Activated naive CD4-positive, alpha-beta T cell treated with anti-CD3 and anti-CD28 coated beads for 36 hours (primary cell): ENCODE measurements at regions not wholly inside any gene's neighbourhood (a gene's known extent, or its start where the extent isn't known, plus 50 kb on each side); places are given as distances from the start of the nearest gene placed in this dataset.

Experiments
- CTCF ChIA-PET: fragments of 350-600 bp; sonication (Branson Sonifier 250); formaldehyde crosslinking; loops from one replicate; lab custom pipeline; 2021; ENCODE audit warnings: antibody characterized with exemption; lab: Charles Lee
- DNase-seq: peaks from one replicate; pipeline ENCODE4 v3.0.0-alpha.2; 2020
- H3K27ac Mint-ChIP-seq: one replicate; pipeline ENCODE4 v1.8.0; 2021; ENCODE audit warnings: mild to moderate bottlenecking, mixed read lengths
- H3K27me3 Mint-ChIP-seq: one replicate; pipeline ENCODE4 v1.8.0; 2021; ENCODE audit warnings: low read depth, mixed read lengths
- H3K36me3 Mint-ChIP-seq: one replicate; pipeline ENCODE4 v1.8.0; 2021; ENCODE audit warnings: low read depth, mixed read lengths
- H3K4me1 Mint-ChIP-seq: one replicate; pipeline ENCODE4 v1.8.0; 2021; ENCODE audit warnings: low read depth, mixed read lengths
- H3K4me3 Mint-ChIP-seq: one replicate; pipeline ENCODE4 v1.8.0; 2021; ENCODE audit warnings: mild to moderate bottlenecking, moderate library complexity, mixed read lengths
- H3K9me3 Mint-ChIP-seq: one replicate; pipeline ENCODE4 v1.8.0; 2021; ENCODE audit warnings: mixed read lengths
- intact Hi-C: fragments of 100-400 bp; cut with micrococcal nuclease; formaldehyde crosslinking; loops from one replicate; pipeline ENCODE4 v1.15.1; 2023

DNA sequence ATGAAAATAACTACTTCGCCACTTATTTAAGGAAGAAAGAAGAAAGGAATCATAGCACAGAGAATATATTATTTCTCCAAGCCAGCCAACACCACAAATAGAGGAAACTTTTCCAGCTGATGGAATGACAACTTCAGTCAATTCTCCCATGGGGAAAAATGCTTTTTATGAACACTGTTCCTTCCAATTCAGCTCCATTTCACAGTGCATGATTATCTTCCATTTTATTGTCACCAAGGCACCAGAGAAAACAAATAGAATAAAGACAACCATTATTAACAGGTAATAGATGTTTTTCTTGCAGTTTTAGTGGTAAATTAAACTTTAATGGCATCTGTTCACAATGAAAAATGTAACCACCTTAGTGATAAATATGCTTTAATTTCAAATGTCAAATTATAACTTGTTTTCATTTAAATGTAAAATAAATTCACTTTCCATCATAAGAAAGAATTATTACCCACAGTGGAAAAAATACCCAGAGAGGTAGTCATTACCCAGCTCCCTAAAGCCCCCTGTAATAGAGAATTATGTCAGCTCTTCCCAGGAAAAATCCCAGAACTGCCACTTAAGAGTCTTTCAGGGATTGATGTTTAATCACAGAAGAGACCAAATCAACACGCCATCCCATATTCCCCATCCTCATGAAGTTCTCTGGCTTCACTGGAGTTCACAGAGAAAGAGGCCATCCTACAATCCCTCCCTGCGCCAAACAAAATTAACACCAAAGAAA, 828.3 kb upstream of the TMEM132C start:
- Mint-ChIP-seq H3K4me3 (no peak overlapping the region), H3K27ac (no peak overlapping the region), H3K36me3 (no peaks in the 10 kb centered on the region), H3K9me3 (peaks cover 18% of the 10 kb centered on the region), H3K4me1 (no peaks in the 10 kb centered on the region), H3K27me3 (no peaks in the 10 kb centered on the region)
- DNase-seq: no peak
- CTCF ChIA-PET: no interaction called here
- intact Hi-C loops: no loop called here

DNA sequence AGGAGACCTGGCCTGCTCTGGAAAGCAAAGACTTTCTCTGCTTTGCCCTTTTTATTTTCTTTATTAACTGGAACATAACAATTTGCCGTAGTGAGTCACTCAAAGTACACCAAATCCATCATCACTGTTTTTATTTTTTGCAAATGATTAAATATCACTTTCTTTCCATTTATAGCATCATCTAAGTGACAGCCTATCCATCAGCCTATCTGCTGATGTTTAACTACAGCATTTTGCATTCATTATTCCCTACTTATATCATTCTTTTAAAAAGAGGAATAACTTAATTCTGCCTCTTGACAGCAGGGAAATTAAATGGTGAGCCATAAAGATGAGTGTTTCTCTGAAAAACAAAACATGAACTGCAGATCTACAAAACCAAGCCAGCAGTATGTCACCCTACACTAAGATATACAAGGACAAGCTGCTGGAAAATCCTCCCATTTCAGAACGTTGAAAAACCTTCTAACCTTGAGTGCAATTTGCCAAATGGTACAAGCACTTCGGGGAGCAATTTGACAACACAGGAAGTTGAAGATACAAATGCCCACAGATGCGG, 821.3 kb upstream of the TMEM132C start:
- DNase-seq: no peak
- intact Hi-C loops: no loop called here
- H3K4me3 Mint-ChIP-seq: no peak overlapping the region
- peaks cover 4% of the 10 kb centered on the region for H3K27me3 Mint-ChIP-seq
- H3K27ac Mint-ChIP-seq: no peak overlapping the region
- no peaks in the 10 kb centered on the region for H3K36me3 Mint-ChIP-seq
- CTCF ChIA-PET: no interaction called here
- peaks cover 12% of the 10 kb centered on the region for H3K9me3 Mint-ChIP-seq
- no peaks in the 10 kb centered on the region for H3K4me1 Mint-ChIP-seq

DNA sequence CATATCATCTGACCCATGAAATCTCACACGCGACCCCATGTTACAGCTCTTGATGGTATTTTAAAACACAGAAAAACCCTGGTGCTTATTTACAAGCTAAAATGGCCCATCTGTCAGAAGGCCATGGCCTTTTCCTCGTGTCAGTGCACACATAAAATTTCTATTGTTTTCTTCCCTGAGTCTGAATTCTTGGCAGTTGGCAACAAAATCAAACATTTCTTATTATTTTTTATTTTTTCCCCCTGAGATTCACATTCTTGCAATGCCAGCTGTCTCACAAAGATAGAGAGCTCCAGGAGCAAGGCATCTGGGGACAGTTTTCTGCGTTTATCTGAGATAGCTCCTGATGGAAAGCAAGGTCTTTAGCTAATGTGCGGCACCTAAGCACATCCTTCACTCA, 818.1 kb upstream of the TMEM132C start:
- Mint-ChIP-seq H3K9me3 (peaks cover under 1% of the 10 kb centered on the region), H3K36me3 (no peaks in the 10 kb centered on the region)

DNA sequence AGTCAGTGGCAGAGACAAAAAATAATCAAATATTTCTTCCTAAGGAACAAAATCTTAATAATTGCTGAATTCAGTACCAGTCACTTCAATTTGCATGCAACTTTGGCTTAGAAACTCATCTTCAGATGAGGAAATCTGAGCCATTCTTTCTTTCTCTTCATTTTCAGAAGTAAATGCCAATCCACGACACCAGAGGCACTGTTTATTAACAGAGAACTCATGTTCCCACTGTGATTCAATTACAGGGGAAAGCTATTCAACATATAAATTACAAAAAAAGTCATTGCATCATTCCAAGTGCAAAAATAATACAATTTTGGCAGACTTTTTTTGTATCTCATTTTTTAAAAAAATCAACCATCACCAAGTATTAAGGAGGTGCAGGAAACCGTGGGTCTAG, 816.1 kb upstream of the TMEM132C start:
- DNase-seq: no peak
- intact Hi-C loops: no loop called here
- Mint-ChIP-seq H3K27me3 (peaks cover 21% of the 10 kb centered on the region), H3K4me3 (no peak overlapping the region), H3K4me1 (no peaks in the 10 kb centered on the region), H3K27ac (no peak overlapping the region), H3K9me3 (no peaks in the 10 kb centered on the region), H3K36me3 (no peaks in the 10 kb centered on the region)
- CTCF ChIA-PET: no interaction called here

More for the DNA sequence above, 818.1 kb upstream of the TMEM132C start:
- H3K4me3 Mint-ChIP-seq: no peak overlapping the region
- peaks cover 12% of the 10 kb centered on the region for H3K27me3 Mint-ChIP-seq
- no peak overlapping the region for H3K27ac Mint-ChIP-seq
- intact Hi-C loops: no loop called here
- DNase-seq: no peak
- CTCF ChIA-PET: no interaction called here
- no peaks in the 10 kb centered on the region for H3K4me1 Mint-ChIP-seq

DNA sequence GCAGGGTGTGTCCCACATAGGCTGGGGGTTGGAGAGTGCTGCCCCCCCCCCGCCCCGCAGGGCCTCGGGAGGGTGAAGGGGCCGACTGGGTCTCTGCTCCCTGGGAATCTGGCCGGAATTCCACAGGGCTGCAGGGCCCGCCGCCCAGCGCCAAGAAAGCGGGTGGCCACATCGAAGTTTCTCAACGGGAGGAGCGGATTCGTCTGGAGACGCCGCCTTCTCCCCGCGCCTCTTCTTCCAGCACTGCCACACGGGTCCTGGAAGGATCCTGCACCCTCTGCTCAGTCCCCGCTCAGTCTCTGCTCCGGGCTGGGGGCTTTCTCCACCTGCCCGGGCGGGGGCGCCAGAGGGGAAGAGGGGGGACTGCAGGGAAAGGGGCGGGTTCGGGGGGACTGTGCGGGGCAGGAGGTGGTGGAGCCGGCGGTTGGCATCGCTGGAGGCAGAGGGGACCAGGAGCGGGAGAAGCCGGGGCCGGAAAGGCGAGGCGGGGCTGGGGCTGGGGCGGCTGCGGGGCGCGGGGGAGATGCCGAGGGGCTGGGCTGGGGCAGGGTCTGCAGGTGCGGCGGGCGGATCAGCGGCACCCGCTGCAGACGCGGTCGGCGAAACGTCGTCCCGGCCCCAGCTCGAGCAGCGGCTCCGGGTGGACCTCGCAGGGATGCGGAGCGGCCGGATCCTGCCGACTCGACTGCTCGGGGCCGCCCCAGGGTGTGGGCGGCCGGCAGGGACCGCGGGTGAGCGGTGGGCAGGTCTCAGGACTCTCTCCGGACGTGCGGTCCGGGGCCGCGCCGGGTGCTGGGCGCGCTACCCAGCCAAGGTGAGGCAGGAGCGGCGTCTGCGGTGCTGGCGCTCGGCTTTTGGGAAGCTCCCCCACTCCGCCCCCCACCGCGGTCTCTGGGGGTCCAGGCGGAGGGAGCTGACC, 811.4 kb upstream of the TMEM132C start:
- no peak overlapping the region for H3K27ac Mint-ChIP-seq
- H3K9me3 Mint-ChIP-seq: no peaks in the 10 kb centered on the region
- peaks cover 37% of the 10 kb centered on the region for H3K27me3 Mint-ChIP-seq
- H3K4me3 Mint-ChIP-seq: no peak overlapping the region
- no peak for DNase-seq
- no peaks in the 10 kb centered on the region for H3K4me1 Mint-ChIP-seq
- H3K36me3 Mint-ChIP-seq: no peaks in the 10 kb centered on the region
- CTCF ChIA-PET: no interaction called here
- intact Hi-C loops: no loop called here

DNA sequence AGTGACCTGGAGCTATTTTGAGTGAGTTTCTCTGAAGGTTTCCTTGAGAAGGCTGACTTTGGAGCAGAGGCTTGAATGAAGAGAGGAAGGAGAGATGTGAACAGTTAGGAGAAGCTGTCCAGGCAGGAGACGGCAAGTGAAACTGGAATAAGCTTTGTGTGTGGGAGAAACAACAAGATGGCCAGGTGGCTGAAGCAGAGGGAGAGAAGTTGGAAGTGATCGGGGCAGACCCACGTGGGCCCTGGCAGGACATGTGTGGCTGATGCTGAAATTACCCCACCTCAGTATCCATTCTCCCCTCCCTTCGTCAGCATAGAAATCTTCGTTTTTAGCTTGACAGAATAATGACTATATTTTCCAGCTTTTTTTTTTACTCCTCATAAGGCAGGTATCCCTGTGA, 809.2 kb upstream of the TMEM132C start:
- Mint-ChIP-seq H3K36me3 (no peaks in the 10 kb centered on the region), H3K27me3 (peaks cover 34% of the 10 kb centered on the region), H3K4me3 (no peak overlapping the region), H3K9me3 (no peaks in the 10 kb centered on the region), H3K4me1 (no peaks in the 10 kb centered on the region), H3K27ac (no peak overlapping the region)
- intact Hi-C loops: no loop called here
- DNase-seq: no peak
- CTCF ChIA-PET: interaction anchor here (0.6 kb wide), 3 partner anchors 23 to 570 kb away, joined by 3 to 4 read pairs (median 4); no protein-coding TSS in a partner anchor

DNA sequence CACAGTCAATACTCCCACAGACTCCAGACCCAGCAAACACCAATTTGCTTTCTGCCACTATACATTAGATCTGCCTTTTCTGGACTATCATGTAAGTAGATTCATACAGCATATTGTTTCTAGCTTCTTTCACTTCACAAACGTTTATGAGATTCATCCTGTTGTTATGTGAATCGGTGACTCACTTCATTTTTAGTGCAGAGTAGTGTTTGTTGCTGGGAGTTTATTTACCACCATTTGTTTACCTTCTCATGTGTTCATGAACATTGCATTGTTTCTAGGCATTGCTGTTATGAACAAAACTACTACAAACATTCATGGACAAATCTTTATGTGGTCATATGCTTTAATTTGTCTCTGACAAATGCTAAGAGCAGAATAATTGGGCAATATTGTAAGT, 807.8 kb upstream of the TMEM132C start:
- Mint-ChIP-seq H3K4me3 (no peak overlapping the region), H3K27ac (no peak overlapping the region), H3K4me1 (no peaks in the 10 kb centered on the region), H3K36me3 (no peaks in the 10 kb centered on the region), H3K9me3 (no peaks in the 10 kb centered on the region), H3K27me3 (peaks cover 34% of the 10 kb centered on the region)
- intact Hi-C loops: no loop called here
- DNase-seq: no peak
- CTCF ChIA-PET: no interaction called here

DNA sequence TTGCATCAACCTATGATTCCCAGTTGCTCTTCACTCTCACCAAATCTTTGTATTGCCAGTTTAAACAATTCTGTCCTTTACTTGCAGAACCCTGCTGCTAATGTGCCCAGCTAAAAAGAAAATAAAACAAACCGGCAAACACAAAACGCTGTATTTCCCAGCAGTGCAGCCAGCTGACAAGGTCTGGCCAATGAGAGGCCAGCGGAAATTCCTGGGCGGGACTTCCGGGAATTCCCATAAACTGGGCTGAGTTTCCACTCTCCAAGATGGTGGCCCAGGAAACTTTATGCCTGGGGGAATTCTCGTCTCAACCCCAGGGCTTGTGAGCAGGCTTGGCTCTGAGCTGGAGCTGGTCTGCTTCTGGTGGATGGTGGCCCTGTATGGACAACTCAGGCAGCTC, 807.3 kb upstream of the TMEM132C start:
- CTCF ChIA-PET: interaction anchor here (0.6 kb wide), 1 partner anchor 53 kb away, joined by 4 read pairs; no protein-coding TSS in a partner anchor
- Mint-ChIP-seq H3K27me3 (peaks cover 31% of the 10 kb centered on the region), H3K4me1 (no peaks in the 10 kb centered on the region), H3K9me3 (no peaks in the 10 kb centered on the region), H3K27ac (no peak overlapping the region), H3K36me3 (no peaks in the 10 kb centered on the region), H3K4me3 (no peak overlapping the region)
- DNase-seq: no peak
- intact Hi-C loops: no loop called here

DNA sequence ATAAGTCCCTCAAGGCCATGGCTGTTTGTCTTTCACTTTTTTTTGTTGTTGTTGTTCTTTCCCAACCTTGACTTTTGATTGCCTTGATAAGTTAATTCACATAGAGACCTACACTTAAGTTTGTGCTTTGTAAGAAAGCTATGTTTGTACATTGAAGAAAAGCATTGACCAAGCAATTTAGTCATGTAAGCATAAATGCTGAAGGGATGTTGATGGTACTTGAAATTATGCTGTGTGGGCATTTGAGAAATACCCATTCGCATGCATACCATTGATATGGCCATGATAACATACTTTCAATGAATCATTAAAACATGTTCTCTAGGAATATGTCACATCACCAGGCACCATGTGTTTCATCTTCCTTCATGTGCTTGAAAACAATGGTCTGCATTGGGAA, 803.7 kb upstream of the TMEM132C start:
- H3K27me3 Mint-ChIP-seq: peaks cover 16% of the 10 kb centered on the region
- DNase-seq: no peak
- H3K36me3 Mint-ChIP-seq: no peaks in the 10 kb centered on the region
- CTCF ChIA-PET: no interaction called here
- no peaks in the 10 kb centered on the region for H3K4me1 Mint-ChIP-seq
- no peak overlapping the region for H3K4me3 Mint-ChIP-seq
- intact Hi-C loops: no loop called here
- H3K27ac Mint-ChIP-seq: no peak overlapping the region
- H3K9me3 Mint-ChIP-seq: no peaks in the 10 kb centered on the region

DNA sequence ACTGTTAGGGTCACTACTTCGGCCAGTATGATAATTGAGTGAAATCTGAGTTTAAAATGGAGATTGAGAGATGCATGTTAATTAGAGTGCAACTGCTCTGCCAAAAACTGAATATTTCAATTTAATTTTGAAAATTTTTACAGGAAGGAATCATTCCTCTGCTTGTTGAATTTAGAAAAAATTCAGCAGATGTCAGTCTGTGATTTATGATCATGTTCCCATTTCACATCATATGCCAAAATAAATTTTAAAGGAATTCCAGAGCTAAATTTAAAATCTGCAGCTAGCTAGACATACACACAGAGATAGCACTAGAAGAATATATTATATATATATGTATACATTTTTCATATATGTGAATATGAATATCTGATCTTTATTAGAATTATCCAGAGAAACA, 797.6 kb upstream of the TMEM132C start:
- no peaks in the 10 kb centered on the region for H3K36me3 Mint-ChIP-seq
- H3K4me1 Mint-ChIP-seq: no peaks in the 10 kb centered on the region
- no peak overlapping the region for H3K27ac Mint-ChIP-seq
- CTCF ChIA-PET: no interaction called here
- H3K9me3 Mint-ChIP-seq: no peaks in the 10 kb centered on the region
- H3K4me3 Mint-ChIP-seq: no peak overlapping the region
- intact Hi-C loops: no loop called here
- peaks cover 3% of the 10 kb centered on the region for H3K27me3 Mint-ChIP-seq
- DNase-seq: no peak

DNA sequence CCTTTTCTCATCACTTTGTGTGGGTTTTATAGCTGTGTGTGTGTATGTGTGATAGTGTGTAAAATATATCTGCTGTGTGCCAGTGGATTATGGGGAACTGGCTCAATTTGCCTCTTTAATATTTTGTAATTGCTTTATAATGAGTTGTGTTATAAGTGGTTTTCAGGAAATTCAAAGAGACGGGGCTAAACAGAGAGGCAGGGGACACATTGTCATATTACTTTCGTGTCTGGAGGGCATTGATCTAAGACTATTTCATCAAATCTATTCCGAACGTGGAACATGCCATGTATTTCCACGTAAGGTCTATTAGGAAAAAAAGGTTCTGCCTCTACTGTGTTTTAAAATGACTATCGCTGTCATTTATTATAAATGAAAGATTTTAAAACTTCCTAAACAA, 793.2 kb upstream of the TMEM132C start:
- H3K9me3 Mint-ChIP-seq: no peaks in the 10 kb centered on the region
- intact Hi-C loops: no loop called here
- no peak overlapping the region for H3K4me3 Mint-ChIP-seq
- no peak for DNase-seq
- no peaks in the 10 kb centered on the region for H3K4me1 Mint-ChIP-seq
- H3K36me3 Mint-ChIP-seq: no peaks in the 10 kb centered on the region
- H3K27ac Mint-ChIP-seq: no peak overlapping the region
- CTCF ChIA-PET: no interaction called here
- peaks cover 4% of the 10 kb centered on the region for H3K27me3 Mint-ChIP-seq

DNA sequence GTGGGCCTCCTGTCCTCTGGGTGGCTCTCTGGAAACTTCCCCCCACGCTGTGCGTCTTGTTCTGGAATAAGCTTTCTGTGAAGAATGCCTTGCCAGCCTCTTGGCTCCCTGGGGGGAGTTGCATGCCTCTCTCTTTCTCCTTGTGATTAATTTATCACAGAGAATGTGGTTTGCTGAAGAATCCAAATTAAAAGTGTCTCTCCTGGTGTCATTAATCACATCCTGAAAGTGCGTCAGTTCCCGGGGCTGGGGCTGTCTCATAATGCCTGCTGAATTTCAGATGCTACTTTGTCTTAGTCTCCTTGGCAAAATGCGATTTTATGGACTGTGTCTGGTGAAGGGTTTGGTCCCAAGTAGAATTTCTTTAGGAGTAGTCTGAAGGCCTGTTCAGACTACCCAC, 787.7 kb upstream of the TMEM132C start:
- no peaks in the 10 kb centered on the region for H3K36me3 Mint-ChIP-seq
- H3K9me3 Mint-ChIP-seq: no peaks in the 10 kb centered on the region
- no peak overlapping the region for H3K4me3 Mint-ChIP-seq
- H3K4me1 Mint-ChIP-seq: no peaks in the 10 kb centered on the region
- peaks cover 5% of the 10 kb centered on the region for H3K27me3 Mint-ChIP-seq
- intact Hi-C loops: no loop called here
- DNase-seq: no peak
- CTCF ChIA-PET: no interaction called here
- H3K27ac Mint-ChIP-seq: no peak overlapping the region
